ENCODE measurements at regions not wholly inside any gene's neighbourhood (a gene's known extent, or its start where the extent isn't known, plus 50 kb on each side); places are given as distances from the start of the nearest gene placed in this dataset.

DNA sequence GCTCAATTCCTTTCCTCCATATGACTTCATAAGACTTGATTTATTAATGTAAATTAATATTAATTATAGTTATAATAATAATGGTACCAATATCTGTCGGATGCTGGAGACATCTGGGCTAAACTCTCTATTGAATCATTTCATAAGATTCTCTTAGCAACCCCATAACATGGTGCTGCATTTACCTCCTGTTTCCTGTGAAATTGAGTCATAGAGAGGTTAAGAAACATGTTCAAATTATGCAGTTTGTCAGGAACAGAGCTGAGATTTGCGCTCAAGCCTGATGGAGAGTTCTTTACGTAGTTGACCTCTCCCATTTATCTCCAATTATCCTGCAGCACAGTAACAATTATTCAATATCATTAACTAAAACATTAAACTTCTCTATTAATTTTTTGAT lies 621.8 kb upstream of the FZD8 start:
- Histone ChIP-seq H3K4me1 (ENCODE audit: control insufficient read depth, insufficient read depth, low read length) (no peaks in the 10 kb centered on the region), H3K9me1 (ENCODE audit: insufficient read depth, low read length) (no peaks in the 10 kb centered on the region), H4K20me1 (ENCODE audit: insufficient read depth, low read length) (no peaks in the 10 kb centered on the region), H3K27me3 (ENCODE audit: control insufficient read depth, insufficient read depth, low read length) (no peaks in the 10 kb centered on the region), H2BK120ac (ENCODE audit: low read depth, low read length) (no peak overlapping the region), H3K9ac (ENCODE audit: low read depth, low read length) (no peak overlapping the region), H4K91ac (ENCODE audit: insufficient read depth, low read depth, low read length) (no peak overlapping the region), H2BK20ac (ENCODE audit: low read depth, low read length) (no peak overlapping the region), H3K14ac (replicated peaks; ENCODE audit: low read depth, low read length) (no peak overlapping the region), H4K8ac (ENCODE audit: low read depth in 2 of 2, low read length in 2 of 2) (no peak overlapping the region), H2BK5ac (ENCODE audit: low read depth, low read length, poor library complexity, severe bottlenecking) (no peak overlapping the region), H3K4me2 (ENCODE audit: low read depth, low read length) (no peak overlapping the region), H3K79me1 (ENCODE audit: low read depth in 1 of 2, low read length in 2 of 2) (no peaks in the 10 kb centered on the region), H3K18ac (ENCODE audit: low read depth, low read length) (no peak overlapping the region), H2AFZ (replicated peaks; ENCODE audit: low read length, poor library complexity) (no peak overlapping the region), H2BK15ac (ENCODE audit: low read depth, low read length) (no peak overlapping the region), H4K5ac (ENCODE audit: low read depth, low read length) (no peak overlapping the region), H3K4me3 (ENCODE audit: insufficient read depth, low read depth, low read length) (no peak overlapping the region), H2AK9ac (replicated peaks; ENCODE audit: low read depth, low read length, poor library complexity) (no peak overlapping the region), H3K9me3 (ENCODE audit: control insufficient read depth, insufficient read depth, low read length) (no peaks in the 10 kb centered on the region), H3K23ac (ENCODE audit: low read depth, low read length) (no peak overlapping the region), H2AK5ac (ENCODE audit: low read depth, low read length) (no peak overlapping the region), H3K56ac (ENCODE audit: extremely low read depth, insufficient read depth, low read length) (no peak overlapping the region), H3K4ac (ENCODE audit: low read depth, low read length) (no peak overlapping the region), H3K36me3 (ENCODE audit: control insufficient read depth, insufficient read depth, low read length) (no peaks in the 10 kb centered on the region), H3K27ac (ENCODE audit: insufficient read depth, low read length) (no peak overlapping the region)
- BruUV-seq (replicated peaks), result no TSS peak
- ATAC-seq (ENCODE audit: low read depth), result no peak
- in situ Hi-C loops (cut with MboI; ENCODE audit: low sequenced_read_pairs), result no loop called here
- DNase-seq, result no peak
- TF ChIP-seq, protein P1, sequence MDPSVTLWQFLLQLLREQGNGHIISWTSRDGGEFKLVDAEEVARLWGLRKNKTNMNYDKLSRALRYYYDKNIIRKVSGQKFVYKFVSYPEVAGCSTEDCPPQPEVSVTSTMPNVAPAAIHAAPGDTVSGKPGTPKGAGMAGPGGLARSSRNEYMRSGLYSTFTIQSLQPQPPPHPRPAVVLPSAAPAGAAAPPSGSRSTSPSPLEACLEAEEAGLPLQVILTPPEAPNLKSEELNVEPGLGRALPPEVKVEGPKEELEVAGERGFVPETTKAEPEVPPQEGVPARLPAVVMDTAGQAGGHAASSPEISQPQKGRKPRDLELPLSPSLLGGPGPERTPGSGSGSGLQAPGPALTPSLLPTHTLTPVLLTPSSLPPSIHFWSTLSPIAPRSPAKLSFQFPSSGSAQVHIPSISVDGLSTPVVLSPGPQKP (IDR thresholded peaks at IDR 0.05; ENCODE audit: borderline replicate concordance, low read depth, low read length), result no peak
- TF ChIP-seq RFX5 (IDR thresholded peaks at IDR 0.05; ENCODE audit: low read depth, low read length), result no peak
- TF ChIP-seq CHD1 (IDR thresholded peaks at IDR 0.05; ENCODE audit: low read depth, low read length), result no peak
- TF ChIP-seq, protein P2, sequence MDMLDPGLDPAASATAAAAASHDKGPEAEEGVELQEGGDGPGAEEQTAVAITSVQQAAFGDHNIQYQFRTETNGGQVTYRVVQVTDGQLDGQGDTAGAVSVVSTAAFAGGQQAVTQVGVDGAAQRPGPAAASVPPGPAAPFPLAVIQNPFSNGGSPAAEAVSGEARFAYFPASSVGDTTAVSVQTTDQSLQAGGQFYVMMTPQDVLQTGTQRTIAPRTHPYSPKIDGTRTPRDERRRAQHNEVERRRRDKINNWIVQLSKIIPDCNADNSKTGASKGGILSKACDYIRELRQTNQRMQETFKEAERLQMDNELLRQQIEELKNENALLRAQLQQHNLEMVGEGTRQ (IDR thresholded peaks at IDR 0.05; ENCODE audit: low read depth, low read length), result no peak
- TF ChIP-seq MXI1 (IDR thresholded peaks at IDR 0.05; ENCODE audit: borderline replicate concordance, low read depth, low read length), result no peak
- no peak for TF ChIP-seq RCOR1 (IDR thresholded peaks at IDR 0.05; ENCODE audit: insufficient replicate concordance, low read length)
- no peak for TF ChIP-seq CEBPB (IDR thresholded peaks at IDR 0.05; ENCODE audit: low read depth, low read length)
- TF ChIP-seq, protein P3, sequence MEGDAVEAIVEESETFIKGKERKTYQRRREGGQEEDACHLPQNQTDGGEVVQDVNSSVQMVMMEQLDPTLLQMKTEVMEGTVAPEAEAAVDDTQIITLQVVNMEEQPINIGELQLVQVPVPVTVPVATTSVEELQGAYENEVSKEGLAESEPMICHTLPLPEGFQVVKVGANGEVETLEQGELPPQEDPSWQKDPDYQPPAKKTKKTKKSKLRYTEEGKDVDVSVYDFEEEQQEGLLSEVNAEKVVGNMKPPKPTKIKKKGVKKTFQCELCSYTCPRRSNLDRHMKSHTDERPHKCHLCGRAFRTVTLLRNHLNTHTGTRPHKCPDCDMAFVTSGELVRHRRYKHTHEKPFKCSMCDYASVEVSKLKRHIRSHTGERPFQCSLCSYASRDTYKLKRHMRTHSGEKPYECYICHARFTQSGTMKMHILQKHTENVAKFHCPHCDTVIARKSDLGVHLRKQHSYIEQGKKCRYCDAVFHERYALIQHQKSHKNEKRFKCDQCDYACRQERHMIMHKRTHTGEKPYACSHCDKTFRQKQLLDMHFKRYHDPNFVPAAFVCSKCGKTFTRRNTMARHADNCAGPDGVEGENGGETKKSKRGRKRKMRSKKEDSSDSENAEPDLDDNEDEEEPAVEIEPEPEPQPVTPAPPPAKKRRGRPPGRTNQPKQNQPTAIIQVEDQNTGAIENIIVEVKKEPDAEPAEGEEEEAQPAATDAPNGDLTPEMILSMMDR (conservative IDR thresholded peaks at IDR 0.05; ENCODE audit: low read depth, low read length), result no peak
- no peak for TF ChIP-seq SMC3 (IDR thresholded peaks at IDR 0.05; ENCODE audit: low read depth, low read length)
- TF ChIP-seq MAZ (IDR thresholded peaks at IDR 0.05; ENCODE audit: borderline replicate concordance, low read depth, low read length), result no peak
- TF ChIP-seq POLR2A (IDR thresholded peaks at IDR 0.05; ENCODE audit: low read depth, low read length), result no peak
- TF ChIP-seq BHLHE40 (IDR thresholded peaks at IDR 0.05; ENCODE audit: low read depth, low read length), result no peak
- no peak for TF ChIP-seq MAFK (IDR thresholded peaks at IDR 0.05; ENCODE audit: low read depth, low read length)
- no peak for TF ChIP-seq FOS (IDR thresholded peaks at IDR 0.05; ENCODE audit: low read depth, low read length)
- TF ChIP-seq NFE2L2 (IDR thresholded peaks at IDR 0.05; ENCODE audit: low read depth, low read length), result no peak
- no peak for TF ChIP-seq RAD21 (IDR thresholded peaks at IDR 0.05; ENCODE audit: low read length)
- ChIA-PET POLR2A (ENCODE audit: unreplicated experiment) (no interaction called here), CTCF (no interaction called here)
- WGBS, 2 experiments (ENCODE audit: extremely low coverage in 2 of 2, insufficient read length in 1 of 2), result no CpG with 5 or more reads among the region's 3 CpGs
- intact Hi-C loops (cut with micrococcal nuclease), result no loop called here
- dilution Hi-C loops (cut with HindIII; ENCODE audit: low sequenced_read_pairs, unreplicated experiment), result no loop called here

Measured in IMR-90 (cell line).